HG03196 (cell line): ENCODE measurements at regions not wholly inside any gene's neighbourhood (a gene's known extent, or its start where the extent isn't known, plus 50 kb on each side); places are given as distances from the start of the nearest gene placed in this dataset.
A peak's percentile ranks its signal among the peaks of the same experiment; 100 is the strongest.

ENCODE experiments used
- ATAC-seq: cut with Tn5 transposase; IDR thresholded peaks from one replicate; pipeline ENCODE4 v1.9.1; 2021; ENCODE audit not compliant: unreplicated experiment

DNA sequence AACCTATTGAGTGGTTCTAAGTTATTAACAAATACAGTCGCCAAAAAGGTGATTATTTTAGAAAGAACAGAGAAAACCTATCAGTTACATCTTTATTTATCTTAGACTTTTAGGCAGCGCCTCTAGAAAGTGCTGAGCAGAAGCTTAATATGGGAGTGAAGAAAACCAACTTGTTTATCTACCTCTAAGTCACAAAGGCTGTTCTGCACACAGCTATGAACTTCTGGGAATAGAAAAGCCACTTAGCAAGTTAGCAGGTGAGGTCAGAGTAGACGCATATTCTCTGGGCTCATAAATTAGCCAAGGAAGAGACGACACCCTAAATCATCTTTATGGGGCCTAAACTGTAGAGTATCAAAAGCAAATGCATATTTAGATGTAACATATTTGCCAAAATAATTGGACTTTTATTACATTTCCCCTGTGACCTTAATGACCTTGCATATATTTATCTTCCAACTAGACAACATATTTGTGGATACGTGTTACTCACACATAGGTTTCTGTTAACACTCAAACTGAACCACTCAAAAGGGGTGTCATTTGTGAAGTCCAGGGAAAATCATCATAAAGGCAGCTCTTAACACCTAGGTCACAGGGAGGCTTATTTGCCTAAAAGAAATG is 267.1 kb downstream of the ADGB start:
- no peak for ATAC-seq

DNA sequence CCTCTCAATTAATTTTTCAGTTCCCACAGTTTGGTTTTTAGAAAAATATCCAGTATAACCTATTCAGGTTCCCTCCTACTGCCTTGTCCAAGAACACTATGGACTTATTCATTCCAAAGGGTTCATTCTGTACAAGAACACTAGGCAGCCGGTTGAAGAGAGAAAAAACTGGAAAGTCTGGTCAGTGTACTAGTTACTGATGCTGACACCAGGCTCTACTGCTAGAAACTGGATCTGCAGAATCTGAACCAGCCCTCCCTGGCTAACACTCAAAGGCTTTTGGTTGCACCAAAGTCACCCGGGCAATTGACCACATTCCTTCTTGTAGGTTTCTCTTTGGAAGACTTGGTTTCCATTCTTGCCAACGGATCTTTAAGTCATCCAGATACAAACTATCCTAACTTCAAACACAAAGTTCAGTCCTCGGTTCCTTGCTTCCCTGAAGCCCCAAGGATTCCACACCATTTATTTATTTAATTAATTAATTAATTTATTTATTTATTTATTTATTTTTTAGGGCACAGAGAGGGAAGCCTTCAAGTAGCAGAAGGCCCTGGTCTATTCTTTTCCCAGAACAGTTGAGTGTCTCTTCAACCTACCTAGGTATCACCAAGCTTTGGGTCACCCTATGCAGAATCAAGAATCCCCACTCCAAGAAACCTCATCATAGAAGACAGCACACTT is 268.1 kb downstream of the ADGB start:
- ATAC-seq: no peak

- no peak for ATAC-seq
These were observed 270.0 kb downstream of the ADGB start for GRCh38 chr6:146868671-146869209.

DNA sequence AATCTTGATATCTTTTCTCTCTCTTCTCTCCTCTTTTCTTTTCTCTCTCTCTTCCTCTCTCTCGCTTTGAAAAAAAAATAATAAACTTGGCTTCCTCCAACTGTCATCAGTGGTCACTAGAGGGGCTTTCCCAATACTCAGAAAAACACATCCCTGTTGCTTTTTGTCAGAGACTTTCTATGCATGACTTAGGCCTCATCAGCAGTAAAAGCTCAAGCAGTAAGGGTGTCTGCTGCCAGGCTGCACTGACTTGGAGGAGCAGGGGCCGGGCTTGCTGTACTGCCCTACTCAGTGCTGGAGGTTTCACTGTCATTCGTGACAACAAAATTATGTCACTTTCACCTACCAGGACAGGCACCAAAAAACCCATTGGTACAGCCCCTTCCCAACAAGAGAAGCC is 272.0 kb downstream of the ADGB start:
- peak; percentile 80 for ATAC-seq

DNA sequence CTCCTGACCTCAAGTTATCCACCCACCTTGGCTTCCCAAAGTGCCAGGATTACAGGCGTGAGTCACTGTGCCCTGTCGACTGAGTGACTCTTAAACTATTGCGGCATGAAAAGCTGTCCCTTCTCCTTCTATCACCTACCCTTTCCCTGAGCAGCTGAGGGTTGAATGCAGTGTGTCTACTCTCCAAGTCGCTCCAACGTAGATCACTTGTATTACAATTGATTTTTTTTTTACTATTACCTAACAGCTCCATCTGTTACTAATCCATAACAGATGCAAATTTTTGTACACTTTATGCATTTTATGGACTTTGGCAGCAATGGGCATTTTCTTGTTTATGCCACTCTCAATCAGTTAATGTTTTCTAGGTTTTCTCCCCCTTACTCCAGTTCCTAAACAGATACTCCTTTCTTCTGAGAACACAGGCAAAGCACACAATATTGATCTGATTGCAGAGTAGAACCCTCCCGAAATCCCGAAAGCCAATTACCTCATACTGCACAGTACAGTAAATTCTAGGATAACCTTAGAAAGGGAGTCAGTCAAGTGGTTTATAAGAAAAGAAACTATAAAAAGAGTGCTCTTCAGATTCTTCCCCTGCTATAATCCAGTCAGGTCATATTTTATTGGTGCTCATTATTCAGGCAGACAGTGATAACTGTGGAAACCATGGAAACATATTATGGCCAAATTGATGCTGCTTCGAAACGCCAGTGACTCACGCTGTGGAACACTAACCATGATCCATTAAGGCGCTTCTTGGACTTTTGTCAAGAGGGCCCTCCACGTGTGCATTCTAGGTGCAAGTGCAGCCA is 273.0 kb downstream of the ADGB start:
- ATAC-seq: no peak

GRCh38 chr6:146872426-146872785 is 273.6 kb downstream of the ADGB start:
- ATAC-seq: no peak

- ATAC-seq: no peak
These were observed 275.7 kb downstream of the ADGB start for GRCh38 chr6:146874278-146875018.

DNA sequence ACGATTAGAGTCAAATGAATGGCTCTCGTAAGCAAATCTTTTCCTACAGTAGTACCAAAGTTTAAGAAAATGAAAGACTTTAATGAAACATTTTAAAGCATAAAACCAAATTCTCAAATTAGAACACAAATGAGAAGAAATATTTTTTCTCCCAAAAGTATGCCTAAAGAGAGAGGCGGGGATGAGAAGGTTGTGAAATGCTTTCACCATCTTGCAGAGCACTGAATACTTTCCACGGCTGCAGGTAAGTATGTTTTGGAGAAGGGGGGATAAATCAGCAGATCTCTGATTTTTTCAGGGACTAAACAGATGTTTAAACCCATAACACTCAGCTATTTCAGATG is 277.1 kb downstream of the ADGB start:
- ATAC-seq: no peak

DNA sequence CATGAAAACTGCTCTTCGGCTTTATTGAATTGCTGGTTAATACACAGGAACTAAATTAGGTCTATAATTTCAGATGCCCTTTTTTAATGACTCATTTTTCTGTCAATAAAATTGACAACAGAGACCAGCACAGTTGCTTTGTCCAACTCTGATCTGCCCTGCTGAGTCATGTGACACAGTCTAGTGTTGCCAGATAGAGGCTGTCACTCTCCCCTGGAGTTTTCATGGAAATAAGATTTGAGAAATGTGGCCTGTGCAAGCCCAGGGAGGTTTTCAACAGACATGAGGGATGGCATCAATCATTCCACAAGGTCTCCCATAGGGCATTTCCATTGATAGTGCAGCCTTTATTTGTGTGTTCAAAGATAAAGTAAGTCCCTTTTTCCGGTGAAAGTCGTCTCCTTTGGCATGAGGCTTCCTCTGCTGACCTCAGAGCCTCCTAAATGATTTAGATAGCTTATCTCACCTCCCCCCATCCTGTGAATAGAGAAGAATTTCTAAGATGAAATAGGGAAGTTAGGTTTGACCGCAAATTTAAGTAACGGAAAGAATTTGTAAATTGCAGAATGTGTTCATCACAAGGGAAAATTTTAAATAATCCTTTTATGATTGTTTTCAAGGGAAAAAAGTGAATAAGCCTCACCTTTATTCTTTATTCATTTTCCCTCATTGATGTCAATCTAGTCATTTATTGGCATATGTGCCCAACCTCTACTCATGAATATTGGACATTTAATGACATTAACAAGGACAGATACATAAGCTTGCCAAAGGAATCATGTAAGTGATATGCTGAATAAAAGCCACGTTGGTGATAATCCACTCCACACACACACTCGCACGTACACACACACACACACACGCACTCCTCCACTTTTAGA is 277.7 kb downstream of the ADGB start:
- ATAC-seq: no peak

- no peak for ATAC-seq
These were observed 279.6 kb downstream of the ADGB start for GRCh38 chr6:146878168-146878951.

- ATAC-seq: no peak
These were observed 280.2 kb downstream of the ADGB start for GRCh38 chr6:146878952-146879340.

- no peak for ATAC-seq
These were observed 280.8 kb downstream of the ADGB start for GRCh38 chr6:146879406-146880117.

DNA sequence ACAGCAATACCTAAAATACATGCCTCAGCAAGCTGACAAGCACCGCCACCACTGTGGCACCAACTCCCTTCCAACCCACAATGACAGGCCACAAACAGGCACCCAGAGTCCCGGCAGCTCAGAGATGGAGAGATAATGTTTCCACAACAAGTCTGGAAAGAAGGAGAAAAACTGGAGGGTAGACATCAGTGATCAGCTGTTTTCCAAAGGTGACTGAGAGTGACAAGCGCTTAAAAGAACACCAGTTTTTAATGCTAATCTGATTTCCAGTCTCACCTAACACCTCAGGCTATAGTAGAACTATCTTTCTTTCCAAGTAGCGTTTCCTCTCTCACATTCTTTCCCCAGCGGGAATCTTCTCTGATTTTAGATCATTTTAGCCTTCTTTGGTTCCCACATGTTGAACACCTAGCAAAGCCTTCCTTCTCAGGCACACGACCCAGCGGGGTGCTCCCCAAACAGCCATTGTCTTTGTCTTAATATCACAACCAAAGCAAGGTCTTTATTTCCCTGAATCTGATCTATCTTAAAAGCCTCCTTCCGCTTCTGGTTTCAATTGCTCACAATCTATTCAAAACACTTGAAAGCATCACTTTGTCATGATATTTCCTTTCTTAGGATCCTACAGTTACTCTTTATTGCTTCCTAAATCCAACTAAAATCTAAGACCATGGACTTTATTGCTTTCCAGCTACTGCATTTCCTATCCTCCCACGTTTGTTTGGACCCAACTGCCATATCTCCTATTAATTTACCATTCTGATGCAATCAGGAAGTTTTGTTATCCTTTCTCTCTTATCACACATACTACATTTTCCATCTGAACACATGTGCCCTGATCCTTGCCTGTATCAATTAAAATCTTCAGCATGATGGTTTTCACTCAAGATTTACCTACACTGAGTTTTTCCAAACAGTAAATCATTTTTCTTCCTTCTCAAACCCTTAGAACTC is 282.7 kb downstream of the ADGB start:
- no peak for ATAC-seq

DNA sequence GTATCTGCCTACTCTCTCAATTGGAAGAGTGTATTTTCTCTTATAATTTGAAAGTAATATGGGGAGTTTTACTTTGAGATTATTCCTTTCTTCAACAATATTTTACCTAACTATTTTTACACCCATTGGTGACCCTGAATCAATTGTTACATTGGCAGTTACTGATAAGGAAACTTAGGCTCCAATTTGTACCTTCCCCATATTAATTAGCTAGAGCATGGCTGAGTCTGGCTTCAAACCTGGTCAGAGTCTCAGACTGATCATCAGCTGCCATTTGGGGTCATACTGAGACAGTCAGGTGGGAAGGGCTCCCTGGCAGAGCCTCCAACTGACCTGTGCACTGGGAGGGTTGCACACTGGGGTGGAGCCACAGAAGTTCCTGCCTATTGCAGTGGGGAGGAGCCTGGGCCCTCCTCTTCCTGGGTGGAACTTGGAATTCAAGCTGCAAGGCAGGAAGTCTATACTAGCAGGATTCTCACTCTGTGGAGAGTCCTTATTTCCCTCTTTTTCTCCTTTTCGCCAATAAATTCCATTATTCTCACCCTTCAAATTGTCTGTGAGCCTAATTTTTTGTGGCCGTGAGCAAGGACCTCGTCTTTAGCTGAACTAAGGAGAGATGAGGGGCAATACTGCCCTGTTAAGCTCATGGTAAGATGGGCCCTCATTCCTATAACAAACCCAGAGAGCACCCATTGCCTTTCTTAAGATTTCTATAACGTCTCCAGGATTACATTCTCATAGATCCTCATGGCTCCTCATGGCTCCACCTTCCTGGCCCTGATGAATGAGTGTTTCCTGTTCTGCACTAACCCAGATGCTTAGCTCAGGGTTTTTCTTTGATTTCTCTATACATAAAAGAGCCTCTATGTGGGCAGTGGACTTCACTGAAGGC is 285.1 kb downstream of the ADGB start:
- ATAC-seq: no peak

DNA sequence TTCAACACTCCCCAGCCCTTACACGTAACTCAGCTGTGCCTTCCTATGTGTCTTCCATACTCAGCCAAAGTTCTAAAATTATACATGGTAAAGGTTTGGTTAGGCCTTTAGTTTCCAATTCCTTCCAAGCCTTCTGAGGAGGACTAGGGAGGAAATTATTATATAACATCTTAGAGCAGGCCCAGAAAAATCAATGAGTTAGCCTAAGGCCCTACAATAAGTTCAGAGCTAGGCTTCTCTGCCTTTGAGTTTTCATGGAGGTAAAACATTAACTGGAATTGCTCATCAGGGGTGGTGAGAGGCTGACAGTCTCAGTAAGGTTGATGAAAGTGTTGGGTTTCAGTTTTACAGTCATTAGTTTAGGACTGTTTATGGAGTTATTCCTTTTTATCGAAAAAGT is 286.0 kb downstream of the ADGB start:
- ATAC-seq: peak; percentile 95

DNA sequence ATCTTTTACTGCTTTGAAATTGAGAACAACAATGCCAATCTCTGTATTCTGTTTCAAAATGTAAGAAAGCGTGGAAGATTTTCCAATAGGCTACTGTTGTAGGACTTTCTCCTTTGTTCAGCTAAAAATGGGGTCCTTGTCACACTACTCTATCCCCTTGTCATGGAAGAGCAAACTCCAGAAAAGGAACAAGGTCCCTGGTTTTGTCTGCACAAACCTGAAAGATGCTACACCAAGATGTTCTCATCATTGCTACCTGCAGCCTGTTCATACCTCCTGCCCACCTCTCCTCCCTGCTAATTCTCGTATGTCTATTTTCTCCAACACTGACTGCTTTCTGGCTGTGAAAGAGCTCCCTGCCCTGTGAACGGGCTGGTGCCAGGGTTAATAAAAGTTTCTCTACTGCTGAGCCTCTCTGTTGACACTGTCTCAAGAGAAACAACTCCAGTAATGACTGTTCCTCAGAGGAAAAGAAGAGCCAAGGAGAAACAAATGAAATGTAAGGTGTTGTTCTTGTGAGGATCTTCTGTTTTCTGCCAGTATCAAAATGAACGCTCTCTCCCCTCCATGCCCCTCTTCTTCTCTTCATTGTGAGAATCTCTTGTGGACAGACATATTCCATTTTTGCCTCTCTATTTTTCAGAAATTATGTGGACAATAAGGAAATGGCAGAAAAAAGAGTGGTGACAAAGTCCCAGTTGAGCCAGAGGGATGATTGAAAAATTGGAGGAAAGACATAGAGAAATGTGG is 287.1 kb downstream of the ADGB start:
- no peak for ATAC-seq
